ES-I3 (cell line): ENCODE measurements at regions not wholly inside any gene's neighbourhood (a gene's known extent, or its start where the extent isn't known, plus 50 kb on each side); places are given as distances from the start of the nearest gene placed in this dataset.
"Not testable (repeated sequence)": the region's sequence is repeated elsewhere in the genome, so short reads cannot be mapped to it uniquely, and the experiment has no call there.

ENCODE experiments used
- H3K36me3 ChIP-seq: 2 replicates; pipeline ENCODE4 v1.6.1; 2013; ENCODE audit warnings: mild to moderate bottlenecking, low read length, control low read depth, moderate library complexity; ENCODE audit not compliant: insufficient read depth
- H3K4me1 ChIP-seq: 2 replicates; pipeline ENCODE4 v1.6.1; 2013; ENCODE audit warnings: mild to moderate bottlenecking, control low read depth, low read length; ENCODE audit not compliant: insufficient read depth
- H3K9ac ChIP-seq: 2 replicates; pipeline ENCODE4 v1.6.1; 2013; ENCODE audit warnings: low read depth, mild to moderate bottlenecking, low read length, moderate library complexity
- H3K9me3 ChIP-seq: 2 replicates; pipeline ENCODE4 v1.6.1; 2013; ENCODE audit warnings: mild to moderate bottlenecking, low read length, moderate library complexity; ENCODE audit not compliant: control insufficient read depth, insufficient read depth

DNA sequence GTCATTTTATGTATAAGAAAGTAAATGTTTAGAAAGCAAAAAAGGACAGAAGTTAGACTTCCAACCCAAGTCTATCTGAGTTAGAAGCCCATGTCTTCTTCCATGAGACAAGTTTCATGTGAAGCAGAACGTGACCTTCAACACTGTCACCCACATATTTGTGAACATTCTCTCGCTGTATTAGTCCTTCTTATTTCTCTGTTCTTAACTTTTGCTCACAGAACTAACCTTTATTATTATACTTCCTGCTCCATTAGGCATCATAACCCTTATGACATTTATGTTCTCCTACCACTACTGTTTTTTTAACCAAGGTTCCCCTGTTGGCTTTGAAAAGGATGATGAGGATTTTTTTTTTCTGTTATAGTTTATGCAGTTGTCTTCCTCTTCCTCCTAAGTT lies 238.8 kb downstream of the ZNF608 start:
- H3K4me1 ChIP-seq = no peaks in the 10 kb centered on the region; the same call in 1 of the 2 replicates
- H3K9me3 ChIP-seq = no peaks in the 10 kb centered on the region
- no peak overlapping the region for H3K9ac ChIP-seq
- no peaks in the 10 kb centered on the region for H3K36me3 ChIP-seq

DNA sequence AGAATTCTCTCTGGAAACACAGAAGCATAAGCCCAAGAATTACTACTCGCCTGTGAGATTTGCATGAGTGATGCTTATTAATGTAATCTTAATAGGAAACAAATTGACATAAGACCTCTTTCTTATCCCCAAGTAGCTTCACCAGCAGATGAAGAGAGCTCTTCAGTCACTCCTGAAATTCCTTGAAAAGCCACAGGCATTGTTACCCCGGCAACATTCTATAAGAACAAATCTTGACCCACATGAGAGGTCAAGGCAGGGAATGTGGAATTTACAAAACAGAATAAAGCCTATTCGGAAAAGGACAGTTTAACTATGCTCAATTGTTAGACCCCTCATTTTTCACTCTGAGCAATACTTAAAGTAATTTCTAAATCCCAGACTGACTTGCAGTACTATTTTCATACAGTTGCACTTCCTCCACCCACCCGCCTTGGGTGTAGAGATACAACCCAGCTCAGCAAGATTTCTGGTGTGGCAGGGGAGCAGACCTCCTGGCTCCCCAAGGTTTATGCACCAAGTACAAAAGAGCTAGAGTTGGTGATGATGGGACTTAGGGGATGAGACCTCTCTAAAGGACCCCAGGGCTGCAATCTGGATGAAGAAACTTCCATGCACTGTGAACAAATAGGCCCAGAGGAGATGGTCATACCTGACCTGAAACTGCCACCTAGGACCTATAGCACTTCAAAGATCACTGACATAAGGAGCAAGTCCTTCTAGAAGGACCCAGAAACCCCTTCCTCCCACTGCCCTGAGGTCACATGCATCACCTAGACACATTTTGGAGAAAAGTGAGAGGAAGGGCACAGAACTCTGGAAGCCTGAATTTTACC lies 242.1 kb downstream of the ZNF608 start:
- H3K9me3 ChIP-seq = no peaks in the 10 kb centered on the region
- H3K4me1 ChIP-seq = no peaks in the 10 kb centered on the region; the same call in 1 of the 2 replicates
- no peak overlapping the region for H3K9ac ChIP-seq
- H3K36me3 ChIP-seq = no peaks in the 10 kb centered on the region; the same call in 1 of the 2 replicates

DNA sequence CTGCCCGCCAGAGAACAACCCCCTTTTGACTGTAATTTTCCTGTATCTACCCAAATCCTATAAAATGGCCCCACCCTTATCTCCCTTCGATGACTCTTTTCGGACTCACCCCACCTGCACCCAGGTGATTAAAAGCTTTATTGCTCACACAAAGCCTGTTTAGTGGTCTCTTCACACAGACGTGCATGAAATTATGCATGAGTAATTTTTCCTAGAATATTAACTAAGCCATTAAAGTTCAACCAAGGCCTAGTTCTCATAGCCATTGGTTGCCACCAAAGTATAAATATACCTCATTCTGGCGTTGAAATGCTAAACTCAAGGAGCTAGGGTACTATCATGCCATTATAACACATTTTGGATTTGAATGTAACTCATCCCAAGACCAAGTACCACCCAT lies 243.9 kb downstream of the ZNF608 start:
- H3K36me3 ChIP-seq = no peaks in the 10 kb centered on the region; the same call in 1 of the 2 replicates
- no peaks in the 10 kb centered on the region for H3K9me3 ChIP-seq
- H3K9ac ChIP-seq = no peak overlapping the region
- H3K4me1 ChIP-seq = no peaks in the 10 kb centered on the region; the same call in 1 of the 2 replicates

DNA sequence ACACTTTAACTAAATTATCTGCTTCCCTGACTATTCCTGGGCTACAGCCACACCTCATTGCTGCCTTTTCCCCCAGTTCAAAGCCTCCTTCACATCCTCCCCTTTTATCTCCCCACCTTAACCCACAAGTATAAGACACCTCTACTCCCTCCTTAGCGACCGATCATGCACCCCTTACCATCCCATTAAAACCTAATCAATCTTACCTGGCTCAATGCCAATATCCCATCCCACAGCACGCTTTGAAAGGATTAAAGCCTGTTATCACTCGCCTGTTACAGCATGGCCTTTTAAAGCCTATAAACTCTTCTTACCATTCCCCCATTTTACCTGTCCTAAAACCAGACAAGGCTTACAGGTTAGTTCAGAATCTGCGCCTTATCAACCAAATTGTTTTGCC lies 246.6 kb downstream of the ZNF608 start:
- H3K36me3 ChIP-seq, H3K9ac ChIP-seq, H3K9me3 ChIP-seq, H3K4me1 ChIP-seq: not testable (repeated sequence)

DNA sequence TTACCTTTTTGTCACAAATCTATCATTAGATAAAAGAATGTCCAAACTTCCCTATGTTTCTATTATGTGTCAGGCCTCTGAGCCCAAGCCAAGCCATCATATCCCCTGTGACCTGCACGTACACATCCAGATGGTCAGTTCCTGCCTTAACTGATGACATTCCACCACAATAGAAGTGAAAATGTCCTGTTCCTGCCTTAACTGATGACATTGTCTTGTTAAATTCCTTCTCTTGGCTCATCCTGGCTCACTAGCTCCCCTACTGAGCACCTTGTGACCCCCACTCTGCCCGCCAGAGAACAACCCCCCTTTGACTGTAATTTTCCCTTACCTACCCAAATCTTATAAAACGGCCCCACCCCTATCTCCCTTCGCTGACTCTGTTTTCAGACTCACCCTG lies 249.5 kb downstream of the ZNF608 start:
- not testable (repeated sequence) for H3K4me1 ChIP-seq, H3K9me3 ChIP-seq, H3K9ac ChIP-seq, H3K36me3 ChIP-seq

DNA sequence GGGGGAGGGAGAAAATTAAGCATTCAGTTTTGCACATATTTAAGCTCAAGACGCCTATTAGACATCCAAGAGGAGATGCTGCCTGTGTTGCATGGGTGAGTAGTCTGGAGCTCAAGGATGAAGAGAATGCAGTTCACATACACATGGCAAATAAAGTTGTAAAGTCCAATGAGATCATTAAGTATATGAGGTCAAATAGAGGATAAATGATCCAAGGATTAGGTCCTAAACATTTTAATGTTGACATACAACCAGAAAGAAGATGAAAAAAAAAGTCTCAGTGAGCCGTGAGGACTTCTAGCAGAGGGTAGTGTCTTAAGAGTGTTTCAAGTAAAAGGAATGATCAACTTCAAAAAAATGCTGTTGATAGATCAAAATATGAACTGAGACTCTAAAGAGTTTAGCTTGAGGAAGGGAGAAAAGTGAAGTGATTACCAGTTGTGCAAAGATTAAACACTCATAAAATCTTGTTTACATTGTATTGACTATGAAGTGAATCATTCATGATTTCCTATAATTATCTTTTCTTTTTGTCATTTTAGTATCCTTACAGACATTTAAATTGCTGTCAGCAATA lies 251.8 kb downstream of the ZNF608 start:
- Histone ChIP-seq H3K36me3 (no peaks in the 10 kb centered on the region), H3K9me3 (peaks cover 4% of the 10 kb centered on the region), H3K4me1 (peaks cover 3% of the 10 kb centered on the region; the same call in 1 of the 2 replicates), H3K9ac (no peak overlapping the region)

DNA sequence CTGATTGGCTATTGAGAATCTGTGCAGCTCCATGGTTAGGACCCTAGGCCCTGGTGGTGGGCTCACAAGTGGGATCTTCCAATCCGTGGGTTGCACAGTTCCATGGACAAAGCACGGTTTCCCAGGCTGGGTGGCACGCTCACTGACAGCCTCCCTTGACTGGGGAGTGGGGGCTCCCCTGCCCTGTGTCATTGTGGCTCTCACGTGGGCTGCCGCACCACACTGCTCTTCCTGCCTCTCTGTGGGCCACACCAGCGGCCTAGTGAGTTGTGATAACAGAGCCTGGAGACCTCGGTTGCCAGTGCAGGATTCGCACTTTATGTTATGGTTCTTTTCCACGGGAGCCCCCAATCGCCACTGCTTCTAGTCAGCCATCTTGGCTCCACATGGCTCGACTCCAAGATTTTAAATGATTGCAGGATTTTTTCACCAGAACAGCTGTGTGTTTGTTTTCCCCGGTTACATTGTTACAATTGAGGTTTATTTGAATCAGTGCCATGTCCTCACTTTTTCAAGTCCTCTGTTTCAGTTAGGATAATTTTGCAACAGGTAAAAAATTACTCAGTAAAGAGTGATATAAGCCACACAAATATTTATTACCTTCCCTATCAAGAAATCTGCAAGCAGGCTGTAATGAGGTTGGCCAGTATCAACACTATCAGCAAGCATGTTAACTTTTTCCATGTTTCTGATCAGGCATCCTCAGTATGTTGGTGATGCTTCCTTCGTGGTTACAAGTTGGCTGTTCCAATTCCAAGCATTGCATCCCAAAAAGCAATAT lies 253.8 kb downstream of the ZNF608 start:
- H3K9me3 ChIP-seq = peaks cover 4% of the 10 kb centered on the region
- H3K36me3 ChIP-seq = no peaks in the 10 kb centered on the region
- H3K4me1 ChIP-seq = peaks cover 3% of the 10 kb centered on the region; the same call in 1 of the 2 replicates
- H3K9ac ChIP-seq = no peak overlapping the region

DNA sequence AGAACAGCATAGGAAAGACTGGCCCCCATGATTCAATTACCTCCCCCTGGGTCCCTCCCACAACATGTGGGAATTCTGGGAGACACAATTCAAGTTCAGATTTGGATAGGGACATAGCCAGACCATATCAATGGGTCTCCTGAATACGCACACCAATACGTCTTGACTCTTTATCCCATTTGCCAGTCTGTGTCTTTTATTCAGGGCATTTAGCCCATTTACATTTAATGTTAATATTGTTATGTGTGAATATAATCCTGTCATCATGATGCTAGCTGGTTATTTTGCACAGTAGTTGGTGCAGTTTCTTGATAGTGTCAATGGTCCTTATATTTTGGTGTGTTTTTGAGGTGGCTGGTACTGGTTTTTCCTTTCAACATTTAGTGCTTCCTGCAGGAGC lies 256.1 kb downstream of the ZNF608 start:
- H3K36me3 ChIP-seq, H3K9me3 ChIP-seq, H3K9ac ChIP-seq, H3K4me1 ChIP-seq: not testable (repeated sequence)

DNA sequence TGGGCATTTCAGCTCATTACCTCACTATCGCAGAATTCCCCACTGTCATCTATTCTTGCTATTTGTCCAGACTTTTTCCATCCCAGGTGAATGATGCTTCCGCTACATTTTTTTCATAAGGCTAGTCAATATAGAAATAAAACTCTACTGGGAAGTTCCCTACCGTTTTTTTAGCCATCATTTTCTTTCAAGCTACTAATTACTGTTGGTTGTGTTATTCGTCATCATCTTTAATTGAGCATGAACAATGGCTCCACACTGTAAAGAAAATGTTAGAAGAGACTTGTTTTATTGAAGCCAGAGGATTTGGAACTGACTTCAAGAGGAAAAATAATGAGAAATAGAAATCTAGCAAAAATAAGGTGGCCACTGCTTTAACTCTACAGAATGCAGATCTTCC lies 265.0 kb downstream of the ZNF608 start:
- no peaks in the 10 kb centered on the region for H3K9me3 ChIP-seq
- peaks cover 12% of the 10 kb centered on the region; the same call in 1 of the 2 replicates for H3K4me1 ChIP-seq
- no peaks in the 10 kb centered on the region; the same call in 1 of the 2 replicates for H3K36me3 ChIP-seq
- no peak overlapping the region for H3K9ac ChIP-seq

DNA sequence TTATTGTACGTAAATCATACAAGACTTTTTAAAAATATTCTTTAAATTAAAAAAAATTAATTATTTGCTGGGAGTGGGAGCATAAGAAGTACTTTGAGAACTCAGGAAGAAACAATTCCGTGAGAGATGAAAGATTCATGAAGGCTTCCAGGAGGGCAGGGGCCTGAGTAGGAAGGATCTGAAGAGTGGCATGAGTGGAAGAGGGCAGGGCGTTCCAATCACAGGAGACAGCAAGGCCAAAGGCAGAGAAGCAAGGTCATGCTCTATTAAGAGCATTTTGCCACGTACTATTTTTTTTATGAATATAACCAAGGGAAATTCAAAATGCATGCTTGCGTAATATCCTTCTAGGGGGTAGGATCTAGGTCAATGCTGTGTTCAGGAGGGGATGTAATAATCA lies 265.5 kb downstream of the ZNF608 start:
- Histone ChIP-seq H3K4me1 (peaks cover 14% of the 10 kb centered on the region; the same call in 1 of the 2 replicates), H3K9me3 (no peaks in the 10 kb centered on the region), H3K9ac (no peak overlapping the region), H3K36me3 (no peaks in the 10 kb centered on the region; the same call in 1 of the 2 replicates)

DNA sequence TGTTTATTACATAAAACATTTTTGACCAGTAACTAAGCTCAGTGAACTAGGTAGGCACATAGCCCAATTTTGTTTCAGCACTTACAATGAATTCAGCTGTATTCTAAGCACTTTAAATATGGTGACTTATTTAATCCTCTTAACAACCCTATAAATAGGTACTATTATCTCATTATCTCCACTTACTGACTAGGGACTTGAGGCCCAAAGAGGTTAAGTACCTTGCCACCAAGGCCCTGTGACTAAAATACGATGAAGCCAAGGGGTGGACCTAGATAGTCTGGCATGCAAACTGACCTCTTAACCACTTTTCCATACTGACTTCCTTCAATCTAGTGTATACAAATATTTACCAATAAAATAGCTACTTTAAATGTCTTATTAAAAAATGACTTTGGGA lies 266.4 kb downstream of the ZNF608 start:
- H3K9ac ChIP-seq = no peak overlapping the region
- no peaks in the 10 kb centered on the region for H3K9me3 ChIP-seq
- no peaks in the 10 kb centered on the region; the same call in 1 of the 2 replicates for H3K36me3 ChIP-seq
- peaks cover 14% of the 10 kb centered on the region; the same call in 1 of the 2 replicates for H3K4me1 ChIP-seq

DNA sequence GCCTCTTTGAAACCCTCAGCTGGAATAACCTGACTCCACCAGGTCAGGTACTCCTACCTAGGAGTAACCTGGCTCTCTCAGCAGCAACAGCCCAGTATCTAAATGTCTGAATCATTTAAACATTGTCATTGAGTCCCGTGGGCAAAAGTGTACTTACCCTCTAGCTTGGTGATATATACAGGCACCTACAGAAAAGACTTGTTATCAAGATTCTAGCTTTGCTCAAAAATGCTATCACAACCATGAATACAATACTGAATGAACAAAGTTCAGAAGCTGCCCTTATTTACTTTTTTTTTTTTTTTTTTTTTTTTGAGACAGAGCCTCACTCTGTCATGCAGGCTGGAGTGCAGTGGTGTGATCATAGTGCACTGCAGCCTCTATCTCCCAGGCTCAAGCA lies 268.2 kb downstream of the ZNF608 start:
- Histone ChIP-seq H3K9me3 (no peaks in the 10 kb centered on the region), H3K36me3 (no peaks in the 10 kb centered on the region; the same call in 1 of the 2 replicates)

DNA sequence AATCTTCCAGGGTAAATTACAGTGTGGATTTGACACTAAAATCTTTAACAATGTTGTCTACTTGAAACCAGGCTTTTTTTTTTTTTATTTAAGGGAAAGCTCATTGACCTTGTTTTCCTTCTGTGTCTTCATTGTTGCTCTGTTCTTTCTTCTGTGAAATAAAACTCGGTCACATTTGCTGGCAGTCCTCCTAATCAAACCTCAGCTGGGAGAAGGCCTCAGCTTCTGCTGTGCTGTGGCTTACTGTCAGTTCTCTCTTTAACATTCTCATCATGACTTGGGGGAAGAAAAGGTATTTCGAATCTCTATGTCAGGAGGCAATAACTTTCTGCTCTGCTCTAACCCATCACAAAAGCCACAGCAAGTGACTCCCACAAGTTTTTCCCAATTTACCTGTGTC lies 268.9 kb downstream of the ZNF608 start:
- Histone ChIP-seq H3K4me1 (peaks cover 14% of the 10 kb centered on the region; the same call in 1 of the 2 replicates), H3K9ac (no peak overlapping the region), H3K36me3 (no peaks in the 10 kb centered on the region; the same call in 1 of the 2 replicates), H3K9me3 (no peaks in the 10 kb centered on the region)

More for the DNA sequence above, 268.2 kb downstream of the ZNF608 start:
- Histone ChIP-seq H3K4me1 (peaks cover 14% of the 10 kb centered on the region; the same call in 1 of the 2 replicates), H3K9ac (no peak overlapping the region)

DNA sequence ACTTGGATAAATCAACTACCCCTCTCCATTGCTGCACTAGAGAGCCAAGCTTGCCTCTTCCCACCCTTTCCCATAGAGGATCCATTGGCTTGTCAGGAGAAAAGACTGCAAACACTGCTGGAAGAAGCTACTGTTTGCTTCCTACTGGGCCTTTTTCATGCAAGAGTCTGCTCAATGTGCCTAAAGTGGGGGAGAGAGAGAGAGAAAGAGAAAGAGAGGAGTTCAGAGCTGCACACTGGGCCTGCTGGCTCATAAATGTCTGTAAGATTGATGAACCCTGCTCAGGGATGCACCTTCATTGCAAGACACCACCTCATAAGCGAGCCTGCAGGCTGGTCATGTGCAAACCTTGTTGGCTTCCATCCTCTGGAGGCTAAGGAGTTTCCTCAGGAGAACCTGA lies 269.4 kb downstream of the ZNF608 start:
- peaks cover 14% of the 10 kb centered on the region; the same call in 1 of the 2 replicates for H3K4me1 ChIP-seq
- no peak overlapping the region for H3K9ac ChIP-seq
- H3K36me3 ChIP-seq = no peaks in the 10 kb centered on the region; the same call in 1 of the 2 replicates
- no peaks in the 10 kb centered on the region for H3K9me3 ChIP-seq
